GM23338 (cell line): ENCODE measurements at regions not wholly inside any gene's neighbourhood (a gene's known extent, or its start where the extent isn't known, plus 50 kb on each side); places are given as distances from the start of the nearest gene placed in this dataset.

Source experiments
- ATAC-seq: fragments of 200-7000 bp; cut with Tn5 transposase; 3 replicates; pipeline ENCODE4 v1.9.1; 2020
- DNase-seq: peaks from one replicate; pipeline ENCODE4 v3.0.0-alpha.2; 2015; ENCODE audit warnings: low spot score
- H2AFZ ChIP-seq: fragments of 200-600 bp; sonication (generic); 2 replicates; pipeline ENCODE4 v1.8.0; 2016; ENCODE audit warnings: antibody characterized with exemption, mild to moderate bottlenecking, moderate library complexity
- H3F3A ChIP-seq: fragments of 200-600 bp; sonication (generic); replicated peaks from 2 replicates; pipeline ENCODE4 v1.8.0; 2017; ENCODE audit warnings: antibody characterized with exemption, mixed run types, low read depth
- H3K27ac ChIP-seq: fragments of 200-600 bp; sonication (generic); 2 replicates; pipeline ENCODE4 v1.6.1; 2016; ENCODE audit warnings: low read depth
- H3K27me3 ChIP-seq: fragments of 200-600 bp; sonication (generic); 2 replicates; pipeline ENCODE4 v1.8.0; 2016; ENCODE audit warnings: mild to moderate bottlenecking, mixed run types, moderate library complexity; ENCODE audit not compliant: insufficient read depth
- H3K36me3 ChIP-seq: fragments of 200-600 bp; sonication (generic); 2 replicates; pipeline ENCODE4 v1.8.0; 2016; ENCODE audit warnings: mild to moderate bottlenecking; ENCODE audit not compliant: insufficient read depth
- H3K4me1 ChIP-seq: fragments of 200-600 bp; sonication (generic); 2 replicates; pipeline ENCODE4 v1.8.0; 2016; ENCODE audit warnings: mild to moderate bottlenecking, moderate library complexity; ENCODE audit not compliant: insufficient read depth
- H3K4me2 ChIP-seq: fragments of 200-600 bp; sonication (generic); 2 replicates; pipeline ENCODE4 v1.7.1; 2017; ENCODE audit warnings: mixed run types
- H3K4me3 ChIP-seq: fragments of 200-600 bp; sonication (generic); 2 replicates; pipeline ENCODE4 v1.6.1; 2016; ENCODE audit warnings: mixed run types
- H3K79me2 ChIP-seq: fragments of 200-600 bp; sonication (generic); replicated peaks from 2 replicates; pipeline ENCODE4 v1.8.0; 2017; ENCODE audit warnings: mild to moderate bottlenecking; ENCODE audit not compliant: insufficient read depth
- H3K9me2 ChIP-seq: fragments of 200-600 bp; sonication (generic); 2 replicates; pipeline ENCODE4 v1.8.0; 2017; ENCODE audit not compliant: insufficient read depth
- H4K20me1 ChIP-seq: fragments of 200-600 bp; sonication (generic); replicated peaks from 2 replicates; pipeline ENCODE4 v1.8.0; 2017; ENCODE audit warnings: mild to moderate bottlenecking; ENCODE audit not compliant: insufficient read depth
- H3K27ac Mint-ChIP-seq: 2 replicates; pipeline ENCODE4 v1.8.0; 2020; ENCODE audit warnings: inconsistent platforms, mild to moderate bottlenecking, moderate library complexity, mixed read lengths
- H3K27me3 Mint-ChIP-seq: 3 replicates; pipeline ENCODE4 v1.8.0; 2022; ENCODE audit warnings: low read depth, mild to moderate bottlenecking, moderate library complexity, mixed read lengths, inconsistent platforms; ENCODE audit not compliant: insufficient read depth, poor library complexity
- H3K36me3 Mint-ChIP-seq: 3 replicates; pipeline ENCODE4 v1.8.0; 2021; ENCODE audit warnings: low read depth, mild to moderate bottlenecking, inconsistent platforms, moderate library complexity, mixed read lengths
- H3K4me1 Mint-ChIP-seq: 3 replicates; pipeline ENCODE4 v1.8.0; 2020; ENCODE audit warnings: mild to moderate bottlenecking, inconsistent platforms, mixed read lengths
- H3K4me3 Mint-ChIP-seq: 3 replicates; pipeline ENCODE4 v1.8.0; 2021; ENCODE audit warnings: moderate library complexity, mild to moderate bottlenecking, inconsistent platforms, mixed read lengths
- H3K9me3 Mint-ChIP-seq: 3 replicates; pipeline ENCODE4 v1.8.0; 2020; ENCODE audit warnings: moderate library complexity, mild to moderate bottlenecking, inconsistent platforms, mixed read lengths
- CREB1 ChIP-seq: fragments of 250-450 bp; sonication (Bioruptor Pico); IDR thresholded peaks from 2 replicates; pipeline ENCODE4 v1.5.0; 2020; ENCODE audit warnings: low read depth, mild to moderate bottlenecking, moderate library complexity
- EZH2 ChIP-seq: fragments of 200-600 bp; sonication (generic); IDR thresholded peaks from one replicate; pipeline ENCODE4 v1.8.0; 2017; ENCODE audit warnings: antibody characterized with exemption, mild to moderate bottlenecking, low read depth; ENCODE audit not compliant: unreplicated experiment
- EZH2phosphoT487 ChIP-seq: fragments of 200-600 bp; sonication (generic); IDR thresholded peaks from one replicate; pipeline ENCODE4 v1.8.1; 2018; ENCODE audit warnings: antibody characterized with exemption; ENCODE audit not compliant: unreplicated experiment
- JUNB ChIP-seq: IDR thresholded peaks from one replicate; pipeline ENCODE4 v1.6.1; 2016; ENCODE audit warnings: antibody characterized with exemption; ENCODE audit not compliant: unreplicated experiment
- NANOG ChIP-seq: IDR thresholded peaks from 2 replicates; pipeline ENCODE4 v1.6.1; 2016; ENCODE audit warnings: antibody characterized with exemption, borderline replicate concordance
- POLR2AphosphoS5 ChIP-seq: IDR thresholded peaks from 2 replicates; pipeline ENCODE4 v1.6.1; 2016; ENCODE audit warnings: antibody characterized with exemption, low read depth
- STAT1 ChIP-seq: IDR thresholded peaks from one replicate; pipeline ENCODE4 v1.6.1; 2016; ENCODE audit warnings: antibody characterized with exemption; ENCODE audit not compliant: unreplicated experiment
- ZNF114 ChIP-seq: fragments of 250-450 bp; sonication (Bioruptor Pico); IDR thresholded peaks from 2 replicates; pipeline ENCODE4 v1.5.0; 2020; ENCODE audit warnings: mild to moderate bottlenecking, moderate library complexity
- TF ChIP-seq, protein P1 (sequence below), 2 experiments: fragments of 200-600 bp in 1 of 2; sonication (generic) in 1 of 2; conservative IDR thresholded peaks; 2 replicates each; pipeline versions ENCODE4 v1.5.1 to v1.6.1; 2016 to 2017; ENCODE audit warnings: antibody characterized with exemption in 2 of 2, low read depth in 2 of 2, mild to moderate bottlenecking in 2 of 2, moderate library complexity in 1 of 2
- TF ChIP-seq, protein P2 (sequence below): fragments of 250-450 bp; sonication (Bioruptor Pico); IDR thresholded peaks from 2 replicates; pipeline ENCODE4 v1.5.0; 2020; ENCODE audit warnings: mild to moderate bottlenecking, moderate library complexity
- TF ChIP-seq, protein P3 (sequence below): IDR thresholded peaks from 2 replicates; pipeline ENCODE4 v1.6.1; 2016; ENCODE audit warnings: antibody characterized with exemption

DNA sequence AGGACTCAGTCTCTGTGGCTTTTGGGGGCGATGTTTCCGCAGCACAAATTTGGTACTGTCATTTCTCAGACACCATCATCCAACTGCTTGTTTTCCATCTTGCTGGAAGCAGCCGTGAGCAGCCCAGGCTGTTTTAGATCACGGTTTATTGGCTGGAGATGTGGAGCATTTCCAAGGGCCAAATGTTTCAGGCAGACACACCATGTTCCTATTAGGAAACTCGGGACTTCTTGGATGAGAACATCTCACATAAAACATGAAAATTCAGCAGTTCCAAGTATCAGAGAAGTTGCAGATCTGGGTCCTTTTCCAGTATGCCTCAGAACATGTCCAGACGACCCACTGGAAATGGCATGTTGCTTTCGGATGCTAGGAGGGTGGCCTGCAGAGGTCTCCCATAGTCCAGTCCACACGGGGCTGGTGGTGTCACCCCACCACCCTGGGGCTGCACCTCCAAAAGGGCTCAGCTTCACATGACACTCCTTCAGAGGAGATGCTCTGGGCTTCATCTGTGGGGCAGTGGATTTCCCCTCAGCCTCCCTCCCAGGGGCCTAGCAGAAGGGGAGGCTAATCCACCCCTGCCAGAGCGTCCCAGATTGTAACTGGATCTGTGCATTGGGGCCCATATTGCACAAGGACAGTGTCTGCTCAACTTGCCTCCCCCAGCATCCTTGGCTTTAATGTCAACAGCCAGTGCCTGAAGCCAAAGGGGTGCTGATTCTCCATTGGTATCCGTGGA, 176.3 kb downstream of the SCP2D1 start:
- Mint-ChIP-seq H3K27me3 (no peaks in the 10 kb centered on the region), H3K27ac (no peak overlapping the region), H3K4me3 (no peak overlapping the region), H3K9me3 (peaks cover 24% of the 10 kb centered on the region), H3K36me3 (peaks cover 6% of the 10 kb centered on the region; the same call in 1 of the 3 replicates), H3K4me1 (peaks cover 6% of the 10 kb centered on the region)
- DNase-seq (no peak), ATAC-seq (no peak)
- no peaks in the 10 kb centered on the region for H3F3A ChIP-seq
- H3K4me3 ChIP-seq: no peak overlapping the region
- H3K27me3 ChIP-seq: no peaks in the 10 kb centered on the region
- H3K4me1 ChIP-seq: no peaks in the 10 kb centered on the region
- no peak overlapping the region for H2AFZ ChIP-seq
- no peaks in the 10 kb centered on the region for H3K36me3 ChIP-seq
- H3K9me2 ChIP-seq: peaks cover 14% of the 10 kb centered on the region; the same call in 1 of the 2 replicates
- TF ChIP-seq CREB1 (CRISPR knock-in tag) (no peak), POLR2AphosphoS5 (no peak), STAT1 (no peak), EZH2 (no peak)
- TF ChIP-seq, protein P1, sequence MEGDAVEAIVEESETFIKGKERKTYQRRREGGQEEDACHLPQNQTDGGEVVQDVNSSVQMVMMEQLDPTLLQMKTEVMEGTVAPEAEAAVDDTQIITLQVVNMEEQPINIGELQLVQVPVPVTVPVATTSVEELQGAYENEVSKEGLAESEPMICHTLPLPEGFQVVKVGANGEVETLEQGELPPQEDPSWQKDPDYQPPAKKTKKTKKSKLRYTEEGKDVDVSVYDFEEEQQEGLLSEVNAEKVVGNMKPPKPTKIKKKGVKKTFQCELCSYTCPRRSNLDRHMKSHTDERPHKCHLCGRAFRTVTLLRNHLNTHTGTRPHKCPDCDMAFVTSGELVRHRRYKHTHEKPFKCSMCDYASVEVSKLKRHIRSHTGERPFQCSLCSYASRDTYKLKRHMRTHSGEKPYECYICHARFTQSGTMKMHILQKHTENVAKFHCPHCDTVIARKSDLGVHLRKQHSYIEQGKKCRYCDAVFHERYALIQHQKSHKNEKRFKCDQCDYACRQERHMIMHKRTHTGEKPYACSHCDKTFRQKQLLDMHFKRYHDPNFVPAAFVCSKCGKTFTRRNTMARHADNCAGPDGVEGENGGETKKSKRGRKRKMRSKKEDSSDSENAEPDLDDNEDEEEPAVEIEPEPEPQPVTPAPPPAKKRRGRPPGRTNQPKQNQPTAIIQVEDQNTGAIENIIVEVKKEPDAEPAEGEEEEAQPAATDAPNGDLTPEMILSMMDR (conservative IDR thresholded peaks at IDR 0.05; ENCODE audit: low read depth in 2 of 2): no peak
- no peak overlapping the region for H3K4me2 ChIP-seq
- no peaks in the 10 kb centered on the region for H4K20me1 ChIP-seq
- no peaks in the 10 kb centered on the region for H3K79me2 ChIP-seq
- no peak overlapping the region for H3K27ac ChIP-seq

- Mint-ChIP-seq H3K27ac (no peak overlapping the region), H3K9me3 (peaks cover 26% of the 10 kb centered on the region), H3K4me1 (peaks cover 8% of the 10 kb centered on the region), H3K4me3 (no peak overlapping the region), H3K36me3 (peaks cover 7% of the 10 kb centered on the region; the same call in 1 of the 3 replicates), H3K27me3 (no peaks in the 10 kb centered on the region)
- DNase-seq (no peak), ATAC-seq (no peak)
- H3K27ac ChIP-seq: no peak overlapping the region
- H3K36me3 ChIP-seq: no peaks in the 10 kb centered on the region
- no peak overlapping the region for H2AFZ ChIP-seq
- H4K20me1 ChIP-seq: no peaks in the 10 kb centered on the region
- no peak overlapping the region for H3K4me2 ChIP-seq
- H3K4me1 ChIP-seq: no peaks in the 10 kb centered on the region
- H3K27me3 ChIP-seq: no peaks in the 10 kb centered on the region
- no peaks in the 10 kb centered on the region for H3F3A ChIP-seq
- H3K4me3 ChIP-seq: no peak overlapping the region
- peaks cover 14% of the 10 kb centered on the region; the same call in 1 of the 2 replicates for H3K9me2 ChIP-seq
- no peaks in the 10 kb centered on the region for H3K79me2 ChIP-seq
- TF ChIP-seq NANOG: no peak
- TF ChIP-seq POLR2AphosphoS5: no peak
- TF ChIP-seq, protein P2, sequence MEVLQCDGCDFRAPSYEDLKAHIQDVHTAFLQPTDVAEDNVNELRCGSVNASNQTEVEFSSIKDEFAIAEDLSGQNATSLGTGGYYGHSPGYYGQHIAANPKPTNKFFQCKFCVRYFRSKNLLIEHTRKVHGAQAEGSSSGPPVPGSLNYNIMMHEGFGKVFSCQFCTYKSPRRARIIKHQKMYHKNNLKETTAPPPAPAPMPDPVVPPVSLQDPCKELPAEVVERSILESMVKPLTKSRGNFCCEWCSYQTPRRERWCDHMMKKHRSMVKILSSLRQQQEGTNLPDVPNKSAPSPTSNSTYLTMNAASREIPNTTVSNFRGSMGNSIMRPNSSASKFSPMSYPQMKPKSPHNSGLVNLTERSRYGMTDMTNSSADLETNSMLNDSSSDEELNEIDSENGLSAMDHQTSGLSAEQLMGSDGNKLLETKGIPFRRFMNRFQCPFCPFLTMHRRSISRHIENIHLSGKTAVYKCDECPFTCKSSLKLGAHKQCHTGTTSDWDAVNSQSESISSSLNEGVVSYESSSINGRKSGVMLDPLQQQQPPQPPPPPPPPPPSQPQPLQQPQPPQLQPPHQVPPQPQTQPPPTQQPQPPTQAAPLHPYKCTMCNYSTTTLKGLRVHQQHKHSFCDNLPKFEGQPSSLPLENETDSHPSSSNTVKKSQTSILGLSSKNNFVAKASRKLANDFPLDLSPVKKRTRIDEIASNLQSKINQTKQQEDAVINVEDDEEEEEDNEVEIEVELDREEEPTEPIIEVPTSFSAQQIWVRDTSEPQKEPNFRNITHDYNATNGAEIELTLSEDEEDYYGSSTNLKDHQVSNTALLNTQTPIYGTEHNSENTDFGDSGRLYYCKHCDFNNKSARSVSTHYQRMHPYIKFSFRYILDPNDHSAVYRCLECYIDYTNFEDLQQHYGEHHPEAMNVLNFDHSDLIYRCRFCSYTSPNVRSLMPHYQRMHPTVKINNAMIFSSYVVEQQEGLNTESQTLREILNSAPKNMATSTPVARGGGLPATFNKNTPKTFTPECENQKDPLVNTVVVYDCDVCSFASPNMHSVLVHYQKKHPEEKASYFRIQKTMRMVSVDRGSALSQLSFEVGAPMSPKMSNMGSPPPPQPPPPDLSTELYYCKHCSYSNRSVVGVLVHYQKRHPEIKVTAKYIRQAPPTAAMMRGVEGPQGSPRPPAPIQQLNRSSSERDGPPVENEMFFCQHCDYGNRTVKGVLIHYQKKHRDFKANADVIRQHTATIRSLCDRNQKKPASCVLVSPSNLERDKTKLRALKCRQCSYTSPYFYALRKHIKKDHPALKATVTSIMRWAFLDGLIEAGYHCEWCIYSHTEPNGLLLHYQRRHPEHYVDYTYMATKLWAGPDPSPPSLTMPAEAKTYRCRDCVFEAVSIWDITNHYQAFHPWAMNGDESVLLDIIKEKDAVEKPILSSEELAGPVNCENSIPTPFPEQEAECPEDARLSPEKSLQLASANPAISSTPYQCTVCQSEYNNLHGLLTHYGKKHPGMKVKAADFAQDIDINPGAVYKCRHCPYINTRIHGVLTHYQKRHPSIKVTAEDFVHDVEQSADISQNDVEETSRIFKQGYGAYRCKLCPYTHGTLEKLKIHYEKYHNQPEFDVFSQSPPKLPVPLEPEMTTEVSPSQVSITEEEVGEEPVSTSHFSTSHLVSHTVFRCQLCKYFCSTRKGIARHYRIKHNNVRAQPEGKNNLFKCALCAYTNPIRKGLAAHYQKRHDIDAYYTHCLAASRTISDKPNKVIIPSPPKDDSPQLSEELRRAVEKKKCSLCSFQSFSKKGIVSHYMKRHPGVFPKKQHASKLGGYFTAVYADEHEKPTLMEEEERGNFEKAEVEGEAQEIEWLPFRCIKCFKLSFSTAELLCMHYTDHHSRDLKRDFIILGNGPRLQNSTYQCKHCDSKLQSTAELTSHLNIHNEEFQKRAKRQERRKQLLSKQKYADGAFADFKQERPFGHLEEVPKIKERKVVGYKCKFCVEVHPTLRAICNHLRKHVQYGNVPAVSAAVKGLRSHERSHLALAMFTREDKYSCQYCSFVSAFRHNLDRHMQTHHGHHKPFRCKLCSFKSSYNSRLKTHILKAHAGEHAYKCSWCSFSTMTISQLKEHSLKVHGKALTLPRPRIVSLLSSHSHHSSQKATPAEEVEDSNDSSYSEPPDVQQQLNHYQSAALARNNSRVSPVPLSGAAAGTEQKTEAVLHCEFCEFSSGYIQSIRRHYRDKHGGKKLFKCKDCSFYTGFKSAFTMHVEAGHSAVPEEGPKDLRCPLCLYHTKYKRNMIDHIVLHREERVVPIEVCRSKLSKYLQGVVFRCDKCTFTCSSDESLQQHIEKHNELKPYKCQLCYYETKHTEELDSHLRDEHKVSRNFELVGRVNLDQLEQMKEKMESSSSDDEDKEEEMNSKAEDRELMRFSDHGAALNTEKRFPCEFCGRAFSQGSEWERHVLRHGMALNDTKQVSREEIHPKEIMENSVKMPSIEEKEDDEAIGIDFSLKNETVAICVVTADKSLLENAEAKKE (CRISPR knock-in tag): no peak
- TF ChIP-seq EZH2phosphoT487: no peak
- no peak for TF ChIP-seq ZNF114 (CRISPR knock-in tag)
- TF ChIP-seq STAT1: no peak
- TF ChIP-seq JUNB: no peak
- no peak for TF ChIP-seq CREB1 (CRISPR knock-in tag)
- TF ChIP-seq EZH2: no peak
- TF ChIP-seq, protein P3, sequence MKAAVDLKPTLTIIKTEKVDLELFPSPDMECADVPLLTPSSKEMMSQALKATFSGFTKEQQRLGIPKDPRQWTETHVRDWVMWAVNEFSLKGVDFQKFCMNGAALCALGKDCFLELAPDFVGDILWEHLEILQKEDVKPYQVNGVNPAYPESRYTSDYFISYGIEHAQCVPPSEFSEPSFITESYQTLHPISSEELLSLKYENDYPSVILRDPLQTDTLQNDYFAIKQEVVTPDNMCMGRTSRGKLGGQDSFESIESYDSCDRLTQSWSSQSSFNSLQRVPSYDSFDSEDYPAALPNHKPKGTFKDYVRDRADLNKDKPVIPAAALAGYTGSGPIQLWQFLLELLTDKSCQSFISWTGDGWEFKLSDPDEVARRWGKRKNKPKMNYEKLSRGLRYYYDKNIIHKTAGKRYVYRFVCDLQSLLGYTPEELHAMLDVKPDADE: no peak
These were observed 177.4 kb downstream of the SCP2D1 start for GRCh38 chr20:18991012-18991411.
